Activated CD4-positive, alpha-beta T cell treated with anti-CD3 and anti-CD28 coated beads, Interleukin-2, amount 50 U/mL, for 4 hours (primary cell): ENCODE measurements at regions not wholly inside any gene's neighbourhood (a gene's known extent, or its start where the extent isn't known, plus 50 kb on each side); places are given as distances from the start of the nearest gene placed in this dataset.

Experiments
- DNase-seq, 2 experiments: peaks; one replicate each; pipeline ENCODE4 v3.0.0-alpha.2; 2020

GRCh38 chr3:83076041-83076440 lies 1314.6 kb upstream of the GBE1 start:
- no peak for DNase-seq

- DNase-seq: no peak
Measured at GRCh38 chr3:83074485-83074884, 1313.0 kb upstream of the GBE1 start.

GRCh38 chr3:83065851-83066460 lies 1304.5 kb upstream of the GBE1 start:
- DNase-seq: no peak

GRCh38 chr3:83063446-83063845 lies 1302.0 kb upstream of the GBE1 start:
- no peak for DNase-seq

- DNase-seq: no peak
Measured at GRCh38 chr3:83048556-83048955, 1287.1 kb upstream of the GBE1 start.

GRCh38 chr3:83039422-83039821 lies 1278.0 kb upstream of the GBE1 start:
- no peak for DNase-seq

GRCh38 chr3:83035704-83036010 lies 1274.2 kb upstream of the GBE1 start:
- DNase-seq: no peak

GRCh38 chr3:83034806-83035703 lies 1273.6 kb upstream of the GBE1 start:
- no peak for DNase-seq

GRCh38 chr3:83033133-83033532 lies 1271.7 kb upstream of the GBE1 start:
- no peak for DNase-seq

GRCh38 chr3:83023086-83023485 lies 1261.6 kb upstream of the GBE1 start:
- no peak for DNase-seq

GRCh38 chr3:83011481-83011880 lies 1250.0 kb upstream of the GBE1 start:
- no peak for DNase-seq

GRCh38 chr3:83003917-83004316 lies 1242.5 kb upstream of the GBE1 start:
- no peak for DNase-seq

GRCh38 chr3:83002869-83003445 lies 1241.5 kb upstream of the GBE1 start:
- DNase-seq: no peak

- DNase-seq: no peak
Measured at GRCh38 chr3:82999777-83000176, 1238.3 kb upstream of the GBE1 start.

- no peak for DNase-seq
Measured at GRCh38 chr3:82978368-82978767, 1216.9 kb upstream of the GBE1 start.

GRCh38 chr3:82977871-82978270 lies 1216.4 kb upstream of the GBE1 start:
- no peak for DNase-seq

- DNase-seq: no peak
Measured at GRCh38 chr3:82973791-82974190, 1212.3 kb upstream of the GBE1 start.

GRCh38 chr3:82960379-82960778 lies 1198.9 kb upstream of the GBE1 start:
- no peak for DNase-seq

- DNase-seq: no peak
Measured at GRCh38 chr3:82957696-82958095, 1196.3 kb upstream of the GBE1 start.

GRCh38 chr3:82957079-82957478 lies 1195.6 kb upstream of the GBE1 start:
- no peak for DNase-seq

- DNase-seq: no peak
Measured at GRCh38 chr3:82954486-82954885, 1193.0 kb upstream of the GBE1 start.

GRCh38 chr3:82942041-82942440 lies 1180.6 kb upstream of the GBE1 start:
- DNase-seq: no peak

GRCh38 chr3:82940124-82940523 lies 1178.7 kb upstream of the GBE1 start:
- no peak for DNase-seq

- DNase-seq: no peak
Measured at GRCh38 chr3:82939491-82940097, 1178.1 kb upstream of the GBE1 start.
